Ectodermal cell (in vitro differentiated cells): ENCODE measurements at regions not wholly inside any gene's neighbourhood (a gene's known extent, or its start where the extent isn't known, plus 50 kb on each side); places are given as distances from the start of the nearest gene placed in this dataset.

Experiments
- H3K27ac ChIP-seq: 2 replicates; pipeline ENCODE4 v1.7.0; 2013; ENCODE audit warnings: mild to moderate bottlenecking, low read depth, low read length; ENCODE audit not compliant: insufficient read depth, poor library complexity, severe bottlenecking
- H3K27me3 ChIP-seq: 2 replicates; pipeline ENCODE4 v1.7.0; 2013; ENCODE audit warnings: mild to moderate bottlenecking, low read length; ENCODE audit not compliant: insufficient read depth, control insufficient read depth, poor library complexity, severe bottlenecking
- H3K36me3 ChIP-seq: one replicate; pipeline ENCODE4 v1.7.0; 2013; ENCODE audit warnings: low read length; ENCODE audit not compliant: control insufficient read depth, insufficient read depth
- H3K4me1 ChIP-seq: one replicate; pipeline ENCODE4 v1.7.0; 2013; ENCODE audit warnings: low read length; ENCODE audit not compliant: control insufficient read depth, insufficient read depth
- H3K4me3 ChIP-seq: 2 replicates; pipeline ENCODE4 v1.7.0; 2013; ENCODE audit warnings: low read depth, low read length, control low read depth; ENCODE audit not compliant: insufficient read depth
- H3K9me3 ChIP-seq: 2 replicates; pipeline ENCODE4 v1.7.0; 2013; ENCODE audit warnings: mild to moderate bottlenecking, low read length, moderate library complexity; ENCODE audit not compliant: control insufficient read depth
- WGBS, 2 experiments: methylation state at CpG; one replicate each; pipeline ENCODE4 v1.1.7; 2013; ENCODE audit warnings: missing lambda C conversion rate in 2 of 2; 5-methylcytosine and 5-hydroxymethylcytosine counted together

DNA sequence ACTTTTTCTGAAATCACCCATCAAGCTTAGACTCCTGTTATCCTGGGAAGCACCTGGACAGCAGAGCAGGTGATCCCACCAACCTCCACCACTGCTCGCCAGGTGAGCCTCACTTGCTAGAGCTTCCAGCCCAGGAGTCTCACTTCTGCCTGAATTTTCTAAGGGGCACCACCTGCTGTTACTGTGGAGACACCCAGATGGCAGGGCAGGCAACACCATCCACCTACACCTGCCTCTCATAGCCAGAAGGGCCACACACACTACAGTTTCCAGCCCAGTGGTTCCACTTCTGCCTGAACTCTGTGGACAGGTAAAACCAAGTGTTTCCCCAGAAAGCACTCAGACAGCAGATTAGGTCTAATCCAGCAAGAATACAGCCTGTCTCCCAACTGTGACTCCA is 262.0 kb downstream of the ARAP2 start:
- Histone ChIP-seq H3K4me3 (no peak overlapping the region), H3K4me1 (no peaks in the 10 kb centered on the region), H3K9me3 (no peaks in the 10 kb centered on the region), H3K27me3 (no peaks in the 10 kb centered on the region), H3K36me3 (no peaks in the 10 kb centered on the region), H3K27ac (no peak overlapping the region)
- 85 to 93% methylated on average over 1 of the region's 1 CpG for WGBS, 2 experiments

DNA sequence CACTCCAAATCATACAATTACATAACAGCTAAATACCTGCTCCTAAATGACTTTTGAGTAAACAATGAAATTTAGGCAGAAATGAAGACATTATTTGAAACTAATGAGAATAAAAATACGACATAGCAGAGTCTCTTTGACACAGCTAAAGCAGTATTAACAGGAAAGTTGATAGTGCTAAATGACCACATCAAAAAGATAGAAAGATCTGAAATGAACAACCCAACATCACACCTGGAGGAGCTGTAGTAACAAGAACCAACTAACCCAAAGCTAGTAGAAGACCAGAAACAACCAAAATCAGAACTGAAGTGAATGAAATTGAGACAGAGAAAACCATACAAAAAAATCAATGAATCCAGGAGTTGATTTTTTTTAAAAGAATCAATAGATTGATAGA is 257.8 kb downstream of the ARAP2 start:
- Histone ChIP-seq H3K36me3 (no peaks in the 10 kb centered on the region), H3K9me3 (no peaks in the 10 kb centered on the region), H3K4me1 (no peaks in the 10 kb centered on the region), H3K27ac (no peak overlapping the region), H3K27me3 (no peaks in the 10 kb centered on the region), H3K4me3 (no peak overlapping the region)
- WGBS, 2 experiments: 100% methylated on average over 1 of the region's 1 CpG

DNA sequence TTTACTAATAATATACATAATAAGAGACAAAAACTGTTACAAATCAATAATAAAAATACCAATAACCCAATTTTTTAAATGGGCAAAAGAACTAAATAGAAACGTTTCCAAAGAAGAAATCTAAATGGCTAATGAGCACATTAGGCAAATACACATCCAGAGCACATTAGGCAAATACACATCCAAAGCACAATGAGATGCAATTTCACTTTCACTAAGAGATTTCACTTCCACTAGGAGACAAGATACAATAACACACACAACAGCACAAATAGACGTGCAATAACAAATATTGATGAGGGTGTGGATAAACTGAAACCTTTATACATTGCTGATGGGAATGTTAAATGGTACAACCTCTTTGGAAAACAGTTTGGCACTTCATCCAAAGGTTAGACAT is 250.7 kb downstream of the ARAP2 start:
- H3K9me3 ChIP-seq: no peaks in the 10 kb centered on the region
- H3K27me3 ChIP-seq: no peaks in the 10 kb centered on the region
- H3K36me3 ChIP-seq: no peaks in the 10 kb centered on the region
- H3K27ac ChIP-seq: no peak overlapping the region
- no peaks in the 10 kb centered on the region for H3K4me1 ChIP-seq
- 95% methylated on average over 1 to 2 of the region's 2 CpGs for WGBS, 2 experiments
- H3K4me3 ChIP-seq: no peak overlapping the region

DNA sequence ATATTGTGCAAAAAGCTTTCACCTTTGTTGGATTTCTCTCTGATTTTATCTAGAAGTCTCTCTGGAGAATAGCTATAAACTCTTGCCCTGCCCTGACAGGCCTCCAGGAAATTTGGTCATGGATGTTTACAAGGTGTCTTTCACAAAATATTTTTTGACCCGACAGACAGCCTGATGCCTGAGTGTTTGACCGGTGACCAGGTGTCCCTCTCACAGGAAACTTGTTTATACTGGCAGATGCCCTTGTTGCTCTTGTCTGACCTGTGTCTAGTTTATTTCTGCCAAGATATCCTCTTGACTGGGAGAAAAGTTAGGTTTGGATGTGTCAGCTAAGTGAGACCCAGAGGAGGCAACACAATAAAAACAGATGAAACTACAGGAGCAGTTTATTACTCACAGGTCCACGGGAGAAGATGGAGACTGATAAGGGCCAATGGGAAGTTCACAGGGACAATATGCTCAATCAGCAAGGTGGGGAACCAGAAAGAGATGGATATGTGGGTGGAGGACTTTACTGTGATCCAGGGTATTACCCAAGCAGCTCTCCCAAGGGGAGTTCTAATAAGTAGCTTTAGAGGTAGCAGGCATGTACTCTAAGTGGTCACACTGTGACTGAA is 243.3 kb downstream of the ARAP2 start:
- H3K27me3 ChIP-seq: no peaks in the 10 kb centered on the region
- H3K36me3 ChIP-seq: no peaks in the 10 kb centered on the region
- no peak overlapping the region for H3K4me3 ChIP-seq
- no peaks in the 10 kb centered on the region for H3K4me1 ChIP-seq
- no peak overlapping the region for H3K27ac ChIP-seq
- no peaks in the 10 kb centered on the region for H3K9me3 ChIP-seq
- WGBS, 2 experiments: 92 to 94% methylated on average over 3 of the region's 3 CpGs

DNA sequence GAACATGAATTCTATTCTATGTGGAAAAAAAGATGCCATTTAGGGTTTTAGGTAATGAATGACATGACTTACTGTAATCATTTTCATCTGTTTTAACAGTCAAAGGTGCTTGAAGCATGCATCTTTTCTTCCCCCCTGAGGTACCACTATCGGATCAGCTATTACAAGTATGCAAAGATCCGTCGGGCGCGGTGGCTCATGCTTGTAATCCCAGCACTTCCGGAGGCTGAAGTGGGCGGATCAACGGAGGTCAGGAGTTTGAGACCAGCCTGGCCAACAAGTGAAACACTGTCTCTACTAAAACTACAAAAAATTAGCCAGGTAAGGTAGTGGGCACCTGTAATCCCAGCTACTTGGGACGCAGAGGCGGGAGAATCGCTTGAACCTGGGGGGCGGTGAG is 241.3 kb downstream of the ARAP2 start:
- Histone ChIP-seq H3K27me3 (no peaks in the 10 kb centered on the region), H3K9me3 (no peaks in the 10 kb centered on the region), H3K36me3 (no peaks in the 10 kb centered on the region), H3K4me1 (no peaks in the 10 kb centered on the region), H3K4me3 (no peak overlapping the region), H3K27ac (no peak overlapping the region)
- WGBS, 2 experiments: 90 to 93% methylated on average over 12 of the region's 12 CpGs

DNA sequence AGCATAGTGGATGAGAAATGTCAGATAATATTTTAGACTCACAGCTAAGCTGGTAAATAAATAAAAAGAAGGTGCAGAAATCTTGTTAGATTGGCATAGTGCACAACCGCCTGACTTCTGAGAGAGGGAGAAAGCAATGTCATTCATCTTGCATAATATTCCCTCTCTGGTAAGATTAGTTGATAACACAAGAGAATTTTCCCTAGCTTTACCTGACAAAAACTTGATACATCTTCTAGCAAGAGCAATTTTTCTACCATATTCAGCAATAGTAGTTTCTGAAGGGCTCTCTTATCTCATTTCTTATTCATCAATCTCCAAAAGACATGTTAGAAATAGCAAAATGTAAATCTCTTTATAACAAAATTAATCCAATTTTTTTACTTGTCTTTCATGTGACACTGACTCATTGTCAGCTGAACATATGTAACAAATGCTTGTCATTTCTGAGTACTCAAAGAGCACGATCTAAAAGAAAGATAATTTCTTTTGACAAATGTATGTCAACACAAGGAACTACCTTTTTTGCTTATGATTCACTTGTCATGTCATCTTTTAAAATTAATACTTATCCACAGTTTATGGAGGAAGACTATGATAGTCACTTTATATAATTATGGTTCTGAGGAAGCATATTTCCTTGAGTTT is 240.0 kb downstream of the ARAP2 start:
- Histone ChIP-seq H3K9me3 (no peaks in the 10 kb centered on the region), H3K4me1 (no peaks in the 10 kb centered on the region), H3K27me3 (no peaks in the 10 kb centered on the region), H3K27ac (no peak overlapping the region), H3K36me3 (no peaks in the 10 kb centered on the region), H3K4me3 (no peak overlapping the region)
- 86 to 100% methylated on average over 1 to 2 of the region's 2 CpGs for WGBS, 2 experiments

DNA sequence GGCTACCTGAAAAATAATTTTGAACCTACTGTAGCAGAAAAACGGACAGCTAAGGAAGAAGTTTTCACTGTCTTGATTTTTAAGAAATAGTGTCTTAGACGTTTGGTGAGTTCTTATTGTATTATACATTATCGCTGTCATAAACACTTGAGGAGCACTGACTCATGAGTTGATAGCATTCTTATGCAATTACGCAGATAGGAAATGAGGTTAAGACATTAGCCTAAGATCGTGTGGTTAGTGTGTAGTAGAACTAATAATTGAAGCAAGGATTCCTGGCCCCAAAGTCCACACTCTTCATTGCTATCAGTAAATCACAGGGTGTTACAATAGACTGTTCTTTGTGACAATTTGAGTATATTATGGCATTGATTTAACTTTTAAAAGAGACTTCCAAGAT is 238.1 kb downstream of the ARAP2 start:
- no peaks in the 10 kb centered on the region for H3K9me3 ChIP-seq
- no peak overlapping the region for H3K4me3 ChIP-seq
- no peaks in the 10 kb centered on the region for H3K27me3 ChIP-seq
- H3K4me1 ChIP-seq: no peaks in the 10 kb centered on the region
- WGBS, 2 experiments: 94 to 95% methylated on average over 5 of the region's 5 CpGs
- no peak overlapping the region for H3K27ac ChIP-seq
- no peaks in the 10 kb centered on the region for H3K36me3 ChIP-seq

DNA sequence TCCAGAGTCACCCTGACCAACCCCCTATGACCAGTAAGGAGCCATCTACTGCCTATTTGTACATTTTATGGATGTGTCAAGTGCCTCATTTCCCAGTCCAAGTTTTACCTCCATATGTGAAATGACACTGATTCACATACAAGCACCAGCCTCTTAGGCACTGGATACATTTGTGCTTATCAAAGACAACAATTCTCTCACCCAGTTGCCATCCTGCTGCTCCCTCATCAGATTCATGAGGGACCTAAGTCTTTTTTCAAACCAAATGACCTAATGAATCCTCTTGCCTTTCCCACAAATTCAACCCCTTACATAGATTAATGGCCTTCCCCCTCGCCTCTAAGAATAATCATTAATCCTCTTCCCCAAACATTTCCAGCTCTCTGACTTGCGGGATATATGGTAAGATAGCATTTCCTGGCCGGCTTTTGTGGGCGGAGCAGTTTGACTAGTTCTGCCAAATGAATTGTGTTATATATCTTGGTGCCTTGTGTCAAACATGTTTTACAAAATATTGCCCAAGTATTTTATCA is 233.9 kb downstream of the ARAP2 start:
- no peaks in the 10 kb centered on the region for H3K9me3 ChIP-seq
- no peaks in the 10 kb centered on the region for H3K36me3 ChIP-seq
- H3K4me1 ChIP-seq: no peaks in the 10 kb centered on the region
- no peak overlapping the region for H3K4me3 ChIP-seq
- whole genome bisulfite sequencing, 2 experiments: 99 to 100% methylated on average over 3 to 4 of the region's 4 CpGs
- no peak overlapping the region for H3K27ac ChIP-seq
- H3K27me3 ChIP-seq: no peaks in the 10 kb centered on the region

DNA sequence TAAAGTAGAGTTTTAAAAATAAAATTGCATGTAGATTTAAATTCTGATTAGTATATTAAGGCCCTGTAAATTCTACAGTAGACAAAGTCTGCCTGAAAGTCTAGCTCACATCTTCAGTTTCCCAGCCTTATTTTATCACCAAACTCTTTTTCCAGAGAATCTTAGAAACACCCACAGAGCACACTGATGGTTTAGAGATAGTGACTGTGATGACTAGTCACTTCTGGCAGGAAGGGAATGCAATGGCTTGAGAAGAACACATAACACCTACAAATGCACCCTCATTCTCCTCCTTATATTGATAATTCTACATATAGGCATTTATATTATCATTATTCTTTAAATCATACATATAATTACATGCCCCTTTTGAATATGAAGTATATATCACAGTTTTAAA is 232.9 kb downstream of the ARAP2 start:
- no peak overlapping the region for H3K27ac ChIP-seq
- no peaks in the 10 kb centered on the region for H3K27me3 ChIP-seq

DNA sequence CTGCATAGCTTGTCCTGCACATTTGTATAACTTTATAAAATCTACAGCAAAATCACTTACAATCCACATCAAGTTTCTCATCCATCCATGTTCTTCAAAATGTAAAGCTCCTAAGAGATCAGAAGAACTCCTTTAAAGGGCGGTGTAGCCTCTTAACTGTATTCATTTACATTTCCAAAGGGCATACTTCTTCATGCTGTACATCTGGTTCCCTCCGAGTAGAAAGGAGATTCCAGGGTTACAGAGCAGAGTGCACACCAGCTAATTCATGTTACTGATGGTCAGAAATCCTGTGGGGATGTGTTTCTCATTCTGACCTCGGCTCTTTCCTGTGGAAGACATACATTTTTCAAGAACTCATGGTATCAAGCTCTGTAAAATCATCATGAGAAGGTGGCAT is 231.8 kb downstream of the ARAP2 start:
- Histone ChIP-seq H3K36me3 (no peaks in the 10 kb centered on the region), H3K27me3 (no peaks in the 10 kb centered on the region), H3K4me3 (no peak overlapping the region), H3K9me3 (no peaks in the 10 kb centered on the region), H3K4me1 (no peaks in the 10 kb centered on the region), H3K27ac (no peak overlapping the region)
- WGBS, 2 experiments: 80 to 85% methylated on average over 3 of the region's 3 CpGs

More for the DNA sequence above, 232.9 kb downstream of the ARAP2 start:
- no peak overlapping the region for H3K4me3 ChIP-seq
- H3K9me3 ChIP-seq: no peaks in the 10 kb centered on the region
- no peaks in the 10 kb centered on the region for H3K36me3 ChIP-seq
- H3K4me1 ChIP-seq: no peaks in the 10 kb centered on the region
